NB4 (cell line): ENCODE measurements at regions not wholly inside any gene's neighbourhood (a gene's known extent, or its start where the extent isn't known, plus 50 kb on each side); places are given as distances from the start of the nearest gene placed in this dataset.

Source experiments
- TF ChIP-seq, protein P1 (sequence below): IDR thresholded peaks from one replicate; pipeline ENCODE4 v1.5.1; 2012; ENCODE audit warnings: low read depth, low read length
- TF ChIP-seq, protein P2 (sequence below): IDR thresholded peaks from 2 replicates; pipeline ENCODE4 v1.6.1; 2011; ENCODE audit warnings: low read depth, low read length

DNA sequence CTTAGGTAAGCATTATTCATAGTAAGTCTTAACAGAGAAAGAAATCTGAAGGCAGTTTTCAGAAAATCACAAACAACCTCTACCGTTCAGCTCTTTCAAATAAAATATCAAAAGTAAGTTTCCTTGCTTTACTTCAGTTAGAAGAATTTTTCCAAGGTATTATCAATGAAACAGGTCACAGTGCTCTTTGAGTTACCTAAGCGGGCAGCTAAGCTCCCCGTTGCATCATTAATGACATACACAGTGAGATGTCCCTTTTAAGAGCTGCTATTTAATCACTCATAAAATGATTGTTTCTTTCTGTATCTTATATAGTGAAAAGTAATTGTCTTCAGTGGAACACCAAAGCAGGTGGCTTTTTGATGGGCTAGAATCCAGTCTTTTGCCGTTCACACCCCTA, 86.2 kb upstream of the PIK3R1 start:
- TF ChIP-seq, protein P1, sequence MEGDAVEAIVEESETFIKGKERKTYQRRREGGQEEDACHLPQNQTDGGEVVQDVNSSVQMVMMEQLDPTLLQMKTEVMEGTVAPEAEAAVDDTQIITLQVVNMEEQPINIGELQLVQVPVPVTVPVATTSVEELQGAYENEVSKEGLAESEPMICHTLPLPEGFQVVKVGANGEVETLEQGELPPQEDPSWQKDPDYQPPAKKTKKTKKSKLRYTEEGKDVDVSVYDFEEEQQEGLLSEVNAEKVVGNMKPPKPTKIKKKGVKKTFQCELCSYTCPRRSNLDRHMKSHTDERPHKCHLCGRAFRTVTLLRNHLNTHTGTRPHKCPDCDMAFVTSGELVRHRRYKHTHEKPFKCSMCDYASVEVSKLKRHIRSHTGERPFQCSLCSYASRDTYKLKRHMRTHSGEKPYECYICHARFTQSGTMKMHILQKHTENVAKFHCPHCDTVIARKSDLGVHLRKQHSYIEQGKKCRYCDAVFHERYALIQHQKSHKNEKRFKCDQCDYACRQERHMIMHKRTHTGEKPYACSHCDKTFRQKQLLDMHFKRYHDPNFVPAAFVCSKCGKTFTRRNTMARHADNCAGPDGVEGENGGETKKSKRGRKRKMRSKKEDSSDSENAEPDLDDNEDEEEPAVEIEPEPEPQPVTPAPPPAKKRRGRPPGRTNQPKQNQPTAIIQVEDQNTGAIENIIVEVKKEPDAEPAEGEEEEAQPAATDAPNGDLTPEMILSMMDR, result no peak
- TF ChIP-seq, protein P2, sequence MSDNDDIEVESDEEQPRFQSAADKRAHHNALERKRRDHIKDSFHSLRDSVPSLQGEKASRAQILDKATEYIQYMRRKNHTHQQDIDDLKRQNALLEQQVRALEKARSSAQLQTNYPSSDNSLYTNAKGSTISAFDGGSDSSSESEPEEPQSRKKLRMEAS, result no peak
